Endothelial cell of umbilical vein (primary cell): ENCODE measurements at regions not wholly inside any gene's neighbourhood (a gene's known extent, or its start where the extent isn't known, plus 50 kb on each side); places are given as distances from the start of the nearest gene placed in this dataset.
"Not testable (repeated sequence)": the region's sequence is repeated elsewhere in the genome, so short reads cannot be mapped to it uniquely, and the experiment has no call there.

ENCODE experiments used
- EZH2 ChIP-seq: IDR thresholded peaks from 2 replicates; pipeline ENCODE4 v1.6.1; 2012; ENCODE audit warnings: borderline replicate concordance, low read depth, mild to moderate bottlenecking, moderate library complexity, low read length, inconsistent platforms; ENCODE audit not compliant: severe bottlenecking
- POLR2AphosphoS5 ChIP-seq: IDR thresholded peaks from 2 replicates; pipeline ENCODE4 v1.6.1; 2012; ENCODE audit warnings: low read depth, mild to moderate bottlenecking, control low read depth, low read length, moderate library complexity; ENCODE audit not compliant: insufficient read depth

DNA sequence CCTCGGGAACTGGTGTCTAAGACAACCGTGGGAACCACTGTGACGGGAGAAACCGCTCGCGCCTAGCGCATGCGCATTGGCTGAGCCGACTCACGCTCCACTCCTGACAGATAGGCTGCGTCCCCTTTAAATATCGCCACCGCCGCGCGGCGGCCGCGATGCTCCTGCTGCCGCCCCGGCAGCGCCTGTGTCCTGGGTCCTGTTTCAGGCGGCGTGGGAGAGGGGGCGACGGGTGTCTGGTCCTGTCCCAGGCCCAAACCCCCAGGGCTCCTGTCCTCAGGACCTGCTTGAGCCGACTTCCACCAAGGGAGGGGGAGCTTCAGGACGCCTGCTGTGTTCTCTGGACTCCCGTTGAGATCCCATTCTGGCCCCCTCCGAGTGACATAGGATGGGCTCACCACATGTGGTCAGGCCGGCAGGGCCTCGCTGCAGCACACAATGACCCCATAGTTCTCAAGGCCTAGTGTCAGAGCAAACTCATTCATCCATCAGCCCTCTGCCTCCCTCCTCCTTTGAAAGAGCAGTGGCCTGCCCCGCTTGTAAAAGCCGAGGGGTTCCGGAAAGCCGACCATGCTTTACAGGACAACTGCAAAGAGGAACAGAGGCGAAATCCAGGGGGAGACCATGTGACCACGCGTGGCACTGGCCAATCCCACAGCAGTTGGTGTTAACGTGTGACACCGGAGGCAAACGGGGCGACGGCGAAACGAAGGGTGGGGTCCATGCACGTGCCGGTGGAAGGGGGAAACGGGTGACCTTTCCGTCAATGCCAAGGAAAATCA is 710.0 kb upstream of the TPTE start:
- not testable (repeated sequence) for TF ChIP-seq EZH2, POLR2AphosphoS5
